ENCODE measurements at regions not wholly inside any gene's neighbourhood (a gene's known extent, or its start where the extent isn't known, plus 50 kb on each side); places are given as distances from the start of the nearest gene placed in this dataset.

DNA sequence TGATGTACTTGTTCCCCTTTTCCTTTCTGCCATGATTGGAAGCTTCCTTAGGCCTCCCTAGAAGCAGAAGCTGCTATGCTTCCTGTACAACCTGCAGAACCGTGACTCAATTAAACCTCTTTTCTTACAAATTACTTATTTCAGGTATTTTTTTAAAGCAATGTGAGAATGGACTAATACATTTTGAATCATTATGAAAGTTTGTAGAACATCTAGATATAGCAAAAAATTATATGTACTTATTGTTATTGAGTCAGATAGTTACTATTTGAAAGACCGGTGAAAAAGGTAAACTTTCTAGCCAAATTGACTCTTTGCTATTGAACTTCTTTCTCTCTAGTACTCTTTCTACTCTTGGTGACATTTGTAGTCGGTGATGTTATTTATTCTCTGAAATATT is 777.3 kb upstream of the GALNTL6 start (continued):
- TF ChIP-seq CHD7 (IDR thresholded peaks at IDR 0.05; ENCODE audit: low read depth, low read length) (no peak), PHB2 (IDR thresholded peaks at IDR 0.05; ENCODE audit: low read depth) (no peak), ZNF764 (CRISPR knock-in tag; IDR thresholded peaks at IDR 0.05; ENCODE audit: low read depth) (no peak), ZNF76 (CRISPR knock-in tag; IDR thresholded peaks at IDR 0.05; ENCODE audit: borderline replicate concordance) (no peak), RBM17 (IDR thresholded peaks at IDR 0.05; ENCODE audit: borderline replicate concordance, low read depth, low read length) (no peak)

Measured in K562 (cell line).